Esophagus muscularis mucosa (tissue), 4 donors: ENCODE measurements at regions not wholly inside any gene's neighbourhood (a gene's known extent, or its start where the extent isn't known, plus 50 kb on each side); places are given as distances from the start of the nearest gene placed in this dataset.

Experiments
- DNase-seq: peaks from one replicate; pipeline ENCODE4 v3.0.0-alpha.2; 2017; ENCODE audit errors: extremely low spot score
- H3K27ac ChIP-seq, 4 donors: fragments of 200-600 bp; sonication (generic); replicated peaks in 1 of 4; 1 replicate in 3 of 4; 2 replicates in 1 of 4; pipeline ENCODE4 v1.5.1; 2016 to 2019; ENCODE audit warnings: mild to moderate bottlenecking in 1 of 4
- H3K27me3 ChIP-seq, 4 donors: fragments of 200-600 bp; sonication (generic); one replicate each; pipeline versions ENCODE4 v1.5.1 to v1.6.0; 2016 to 2019
- H3K36me3 ChIP-seq, 4 donors: fragments of 200-600 bp; sonication (generic); one replicate each; pipeline ENCODE4 v1.5.1; 2016 to 2019
- H3K4me1 ChIP-seq, 4 donors: fragments of 200-600 bp; sonication (generic); one replicate each; pipeline ENCODE4 v1.5.1; 2016 to 2019
- H3K4me3 ChIP-seq, 4 donors: fragments of 200-600 bp; sonication (generic); 1 replicate in 2 of 4; 2 replicates in 2 of 4; pipeline ENCODE4 v1.5.1; 2016 to 2019; ENCODE audit warnings: mild to moderate bottlenecking in 4 of 4, moderate library complexity in 1 of 4
- H3K9me3 ChIP-seq, 4 donors: fragments of 200-600 bp; sonication (generic); 1 replicate in 3 of 4; 2 replicates in 1 of 4; pipeline ENCODE4 v1.5.1; 2016 to 2019
- CTCF ChIP-seq, 3 experiments: fragments of 200-600 bp in 2 of 3; fragments of 450-650 bp in 1 of 3; sonication (generic) in 2 of 3; IDR thresholded peaks; one replicate each; pipeline ENCODE4 v1.5.1; 2017 to 2019; ENCODE audit warnings: antibody characterized with exemption in 3 of 3, mild to moderate bottlenecking in 2 of 3, moderate library complexity in 1 of 3
- EP300 ChIP-seq: sonication (generic); formaldehyde crosslinking; IDR thresholded peaks from one replicate; pipeline ENCODE4 v1.6.1; 2017; ENCODE audit warnings: antibody characterized with exemption
- POLR2A ChIP-seq: fragments of 450-650 bp; IDR thresholded peaks from one replicate; pipeline ENCODE4 v1.6.1; 2017; ENCODE audit warnings: antibody characterized with exemption, moderate library complexity, mild to moderate bottlenecking, low read depth
- POLR2AphosphoS5 ChIP-seq, 2 donors: sonication (generic); formaldehyde crosslinking; IDR thresholded peaks; one replicate each; pipeline ENCODE4 v1.6.1; 2017; ENCODE audit warnings: antibody characterized with exemption in 2 of 2
- WGBS: methylation state at CpG from one replicate; pipeline ENCODE4 v1.1.5; 2018; 5-methylcytosine and 5-hydroxymethylcytosine counted together
- intact Hi-C: fragments of 100-400 bp; cut with DNase I; formaldehyde crosslinking; loops from one replicate; pipeline ENCODE4 v1.15.1; 2023

GRCh38 chr10:111650088-111650487 lies 533.5 kb downstream of the GPAM start:
- Histone ChIP-seq H3K4me1 (no peaks in the 10 kb centered on the region), H3K36me3 (no peaks in the 10 kb centered on the region), H3K4me3 (no peak overlapping the region), H3K9me3 (peaks cover 0 to 22% (median 14%) of the 10 kb centered on the region in 4 donors), H3K27me3 (no peaks in the 10 kb centered on the region), H3K27ac (no peak overlapping the region)
- DNase-seq, result no peak
- intact Hi-C loops, result no loop called here
- TF ChIP-seq CTCF (IDR thresholded peaks at IDR 0.05) (no peak), POLR2A (no peak), POLR2AphosphoS5 (IDR thresholded peaks at IDR 0.05) (no peak), EP300 (no peak)
- WGBS, result 81% methylated on average over 2 of the region's 2 CpGs

GRCh38 chr10:111656066-111656465 lies 527.5 kb downstream of the GPAM start:
- TF ChIP-seq POLR2AphosphoS5 (IDR thresholded peaks at IDR 0.05), result no peak
- no peak for TF ChIP-seq POLR2A
- TF ChIP-seq EP300, result no peak
- no peak for TF ChIP-seq CTCF (IDR thresholded peaks at IDR 0.05)

GRCh38 chr10:111677759-111678158 lies 505.8 kb downstream of the GPAM start:
- WGBS, result 50% methylated on average over 1 of the region's 1 CpG
- DNase-seq, result no peak
- Histone ChIP-seq H3K27me3 (no peaks in the 10 kb centered on the region), H3K36me3 (no peaks in the 10 kb centered on the region), H3K27ac (no peak overlapping the region), H3K4me1 (no peaks in the 10 kb centered on the region), H3K4me3 (no peak overlapping the region), H3K9me3 (no peaks in the 10 kb centered on the region)
- TF ChIP-seq CTCF (IDR thresholded peaks at IDR 0.05) (no peak), EP300 (no peak), POLR2A (no peak), POLR2AphosphoS5 (IDR thresholded peaks at IDR 0.05) (no peak)
- intact Hi-C loops, result no loop called here

More at GRCh38 chr10:111656066-111656465, 527.5 kb downstream of the GPAM start:
- no peaks in the 10 kb centered on the region for H3K36me3 ChIP-seq
- intact Hi-C loops, result no loop called here
- H3K9me3 ChIP-seq, result no peaks in the 10 kb centered on the region
- DNase-seq, result no peak
- H3K4me1 ChIP-seq, result no peaks in the 10 kb centered on the region
- H3K27me3 ChIP-seq, result no peaks in the 10 kb centered on the region
- H3K27ac ChIP-seq, result no peak overlapping the region
- no peak overlapping the region for H3K4me3 ChIP-seq

- H3K36me3 ChIP-seq, result no peaks in the 10 kb centered on the region
- WGBS, result 87% methylated on average over 7 of the region's 7 CpGs
- no peak for DNase-seq
- H3K4me1 ChIP-seq, result no peaks in the 10 kb centered on the region
- no peaks in the 10 kb centered on the region for H3K27me3 ChIP-seq
- peaks cover 0 to 7% (median 0%) of the 10 kb centered on the region in 4 donors for H3K9me3 ChIP-seq
- TF ChIP-seq CTCF (IDR thresholded peaks at IDR 0.05) (no peak), EP300 (no peak), POLR2A (no peak), POLR2AphosphoS5 (IDR thresholded peaks at IDR 0.05) (no peak)
- H3K27ac ChIP-seq, result no peak overlapping the region
- intact Hi-C loops, result no loop called here
- H3K4me3 ChIP-seq, result no peak overlapping the region
These were observed 496.8 kb downstream of the GPAM start for GRCh38 chr10:111686796-111687195.

GRCh38 chr10:111698711-111699110 lies 484.9 kb downstream of the GPAM start:
- no peaks in the 10 kb centered on the region for H3K27me3 ChIP-seq
- DNase-seq, result no peak
- H3K36me3 ChIP-seq, result no peaks in the 10 kb centered on the region
- H3K4me3 ChIP-seq, result no peak overlapping the region
- TF ChIP-seq POLR2A, result no peak
- TF ChIP-seq POLR2AphosphoS5 (IDR thresholded peaks at IDR 0.05), result no peak
- no peak for TF ChIP-seq EP300
- TF ChIP-seq CTCF (IDR thresholded peaks at IDR 0.05), result no peak
- intact Hi-C loops, result no loop called here
- H3K27ac ChIP-seq, result no peak overlapping the region
- 81% methylated on average over 2 of the region's 2 CpGs for WGBS
- H3K4me1 ChIP-seq, result no peaks in the 10 kb centered on the region
- H3K9me3 ChIP-seq, result no peaks in the 10 kb centered on the region
